ENCODE measurements at regions not wholly inside any gene's neighbourhood (a gene's known extent, or its start where the extent isn't known, plus 50 kb on each side); places are given as distances from the start of the nearest gene placed in this dataset.

DNA sequence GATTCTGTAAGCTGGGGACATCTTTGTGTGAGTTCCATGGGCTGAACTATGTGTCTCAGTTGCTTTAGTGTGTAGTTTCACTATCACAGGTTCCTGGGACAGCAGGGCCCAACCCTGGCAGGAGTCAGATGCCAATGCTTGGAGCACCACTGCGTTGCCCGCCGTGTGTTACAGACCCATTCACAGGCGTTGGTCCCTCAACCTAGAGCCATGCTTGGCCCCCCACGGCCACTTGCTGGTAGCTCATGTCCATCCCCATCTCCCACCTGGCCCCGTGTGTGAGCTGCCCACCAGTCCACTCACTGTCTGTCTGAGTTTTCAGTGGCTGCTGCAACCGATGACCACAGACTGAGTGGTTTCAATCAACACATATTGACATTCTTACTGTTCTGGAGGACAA, 546.9 kb downstream of the TCERG1L start:
- Histone ChIP-seq H3K9me3 (no peaks in the 10 kb centered on the region), H3K4me1 (ENCODE audit: insufficient read depth) (no peaks in the 10 kb centered on the region), H3K36me3 (no peaks in the 10 kb centered on the region), H3K27ac (no peak overlapping the region), H3K27me3 (no peaks in the 10 kb centered on the region), H3K4me3 (no peak overlapping the region)
- intact Hi-C loops (cut with DNase I), result no loop called here
- WGBS, 3 donors, result 64 to 95% (median 90%) methylated on average over 7 of the region's 7 CpGs
- DNase-seq, result no peak
- TF ChIP-seq EP300 (IDR thresholded peaks at IDR 0.05) (no peak), POLR2A (IDR thresholded peaks at IDR 0.05) (no peak)
- TF ChIP-seq, protein P1, sequence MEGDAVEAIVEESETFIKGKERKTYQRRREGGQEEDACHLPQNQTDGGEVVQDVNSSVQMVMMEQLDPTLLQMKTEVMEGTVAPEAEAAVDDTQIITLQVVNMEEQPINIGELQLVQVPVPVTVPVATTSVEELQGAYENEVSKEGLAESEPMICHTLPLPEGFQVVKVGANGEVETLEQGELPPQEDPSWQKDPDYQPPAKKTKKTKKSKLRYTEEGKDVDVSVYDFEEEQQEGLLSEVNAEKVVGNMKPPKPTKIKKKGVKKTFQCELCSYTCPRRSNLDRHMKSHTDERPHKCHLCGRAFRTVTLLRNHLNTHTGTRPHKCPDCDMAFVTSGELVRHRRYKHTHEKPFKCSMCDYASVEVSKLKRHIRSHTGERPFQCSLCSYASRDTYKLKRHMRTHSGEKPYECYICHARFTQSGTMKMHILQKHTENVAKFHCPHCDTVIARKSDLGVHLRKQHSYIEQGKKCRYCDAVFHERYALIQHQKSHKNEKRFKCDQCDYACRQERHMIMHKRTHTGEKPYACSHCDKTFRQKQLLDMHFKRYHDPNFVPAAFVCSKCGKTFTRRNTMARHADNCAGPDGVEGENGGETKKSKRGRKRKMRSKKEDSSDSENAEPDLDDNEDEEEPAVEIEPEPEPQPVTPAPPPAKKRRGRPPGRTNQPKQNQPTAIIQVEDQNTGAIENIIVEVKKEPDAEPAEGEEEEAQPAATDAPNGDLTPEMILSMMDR (IDR thresholded peaks at IDR 0.05), result no peak

DNA sequence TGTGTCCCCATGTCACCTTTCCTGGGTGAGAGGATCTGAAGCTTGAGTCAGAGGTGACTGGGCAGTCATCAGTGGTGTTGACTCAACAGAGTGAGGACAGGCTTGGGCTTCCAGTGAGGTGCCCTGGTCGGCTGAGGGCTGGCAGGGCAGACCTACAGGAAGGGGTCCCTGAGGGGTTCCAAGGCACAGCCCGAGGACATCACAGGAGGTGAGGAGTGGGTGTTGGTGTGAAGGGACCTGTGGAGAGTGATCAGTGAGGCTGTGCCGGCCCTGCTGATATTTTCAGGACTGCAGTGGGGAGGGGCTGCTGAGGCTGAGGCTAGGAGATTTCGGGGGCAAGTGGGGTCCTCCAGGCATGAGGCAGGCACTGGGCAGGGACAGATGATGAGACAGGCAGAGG, 545.5 kb downstream of the TCERG1L start:
- Histone ChIP-seq H3K9me3 (no peaks in the 10 kb centered on the region), H3K4me3 (no peak overlapping the region), H3K27me3 (no peaks in the 10 kb centered on the region), H3K36me3 (no peaks in the 10 kb centered on the region), H3K4me1 (ENCODE audit: insufficient read depth) (no peaks in the 10 kb centered on the region), H3K27ac (no peak overlapping the region)
- no peak for TF ChIP-seq POLR2A (IDR thresholded peaks at IDR 0.05)
- TF ChIP-seq, protein P1 (IDR thresholded peaks at IDR 0.05), result no peak
- no peak for TF ChIP-seq EP300 (IDR thresholded peaks at IDR 0.05)
- 58 to 77% (median 75%) methylated on average over 4 of the region's 4 CpGs for WGBS, 3 donors
- no peak for DNase-seq
- intact Hi-C loops (cut with DNase I), result no loop called here

DNA sequence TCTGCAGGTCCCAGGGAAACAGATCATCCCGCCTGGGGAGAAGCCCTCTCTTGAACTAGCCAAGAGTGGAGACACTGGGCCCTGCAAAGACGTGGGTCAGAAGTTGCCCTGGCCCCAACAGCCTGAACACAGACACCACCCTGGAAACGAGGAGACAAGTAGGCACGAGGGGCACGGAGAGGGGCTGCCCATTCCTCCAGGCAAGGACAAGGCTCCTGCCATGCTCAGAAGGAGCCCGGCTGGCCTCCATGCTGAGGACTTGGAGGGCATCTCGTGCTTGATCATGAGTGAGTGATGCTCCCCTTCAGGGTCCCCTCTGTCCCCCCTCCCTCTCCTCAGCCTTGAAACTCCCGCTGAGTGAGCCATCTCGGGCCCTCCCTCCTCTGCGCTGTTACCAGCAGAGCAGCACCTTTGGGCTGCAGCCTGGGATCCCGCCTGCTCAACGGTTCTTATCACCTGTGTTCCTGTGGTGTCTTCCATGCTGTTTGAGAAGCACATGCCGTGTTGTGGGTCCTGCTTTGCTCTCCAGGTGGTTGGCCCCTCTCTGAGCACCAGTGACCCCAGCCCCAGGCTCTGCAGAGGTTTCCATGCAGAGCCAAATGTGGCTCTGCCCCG, 544.3 kb downstream of the TCERG1L start:
- 77 to 83% (median 82%) methylated on average over 13 to 14 of the region's 14 CpGs for WGBS, 3 donors
- H3K4me3 ChIP-seq, result no peak overlapping the region
- DNase-seq, result no peak
- no peak for TF ChIP-seq EP300 (IDR thresholded peaks at IDR 0.05)
- TF ChIP-seq POLR2A (IDR thresholded peaks at IDR 0.05), result no peak
- H3K27me3 ChIP-seq, result no peaks in the 10 kb centered on the region
- H3K27ac ChIP-seq, result no peak overlapping the region
- H3K4me1 ChIP-seq (ENCODE audit: insufficient read depth), result no peaks in the 10 kb centered on the region
- no peaks in the 10 kb centered on the region for H3K36me3 ChIP-seq
- intact Hi-C loops (cut with DNase I), result no loop called here
- no peaks in the 10 kb centered on the region for H3K9me3 ChIP-seq

DNA sequence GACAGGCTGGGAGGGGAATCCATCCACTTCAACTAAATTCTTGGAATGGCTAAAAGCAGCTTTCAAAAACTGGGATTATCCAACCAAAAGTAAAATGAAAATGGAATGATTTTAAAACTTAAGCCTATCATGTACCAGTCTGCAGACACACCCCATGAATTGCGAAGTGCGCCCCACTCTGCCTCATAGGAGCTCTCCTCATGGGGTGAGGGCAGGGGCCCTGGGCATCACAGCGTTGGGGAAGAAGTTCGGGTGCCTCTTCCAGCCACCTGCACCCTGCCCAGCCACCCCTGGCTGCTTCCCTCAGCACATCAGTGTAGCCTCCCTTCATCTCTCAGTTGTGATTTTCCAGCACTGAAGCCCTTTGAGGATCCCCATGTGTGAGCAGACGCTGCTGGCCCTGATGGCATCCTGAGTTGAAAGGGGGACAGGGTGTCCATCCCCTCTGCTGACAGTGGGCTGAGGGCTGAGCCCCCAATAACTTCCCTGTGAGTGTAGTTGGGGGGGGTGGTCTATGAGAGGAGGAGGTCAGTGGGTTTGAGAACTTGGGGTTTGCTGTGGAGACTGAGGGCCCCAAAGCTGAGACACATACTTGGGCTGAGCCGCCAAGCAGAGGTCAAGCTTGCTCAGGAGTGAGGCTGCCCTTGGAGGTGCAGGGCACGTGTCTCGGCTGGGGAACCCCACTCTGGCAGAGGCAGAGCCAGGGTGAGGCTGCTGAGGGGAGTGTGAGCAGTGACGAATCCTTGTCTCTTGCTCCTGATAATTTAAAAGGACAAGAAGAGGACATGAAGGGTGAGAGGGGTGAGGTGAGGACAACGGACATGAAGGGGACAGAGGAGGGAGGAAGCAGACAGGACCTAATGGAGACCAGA, 542.1 kb downstream of the TCERG1L start:
- Histone ChIP-seq H3K36me3 (no peaks in the 10 kb centered on the region), H3K27me3 (no peaks in the 10 kb centered on the region), H3K27ac (no peak overlapping the region), H3K4me1 (ENCODE audit: insufficient read depth) (no peaks in the 10 kb centered on the region), H3K4me3 (no peak overlapping the region), H3K9me3 (no peaks in the 10 kb centered on the region)
- no peak for DNase-seq
- intact Hi-C loops (cut with DNase I), result no loop called here
- WGBS, 3 donors, result 85 to 88% (median 86%) methylated on average over 10 of the region's 10 CpGs
- TF ChIP-seq EP300 (IDR thresholded peaks at IDR 0.05) (no peak), POLR2A (IDR thresholded peaks at IDR 0.05) (no peak)
- TF ChIP-seq, protein P1 (IDR thresholded peaks at IDR 0.05), result no peak

Data from ovary (tissue), 7 donors.